ENCODE measurements at regions not wholly inside any gene's neighbourhood (a gene's known extent, or its start where the extent isn't known, plus 50 kb on each side); places are given as distances from the start of the nearest gene placed in this dataset.

- TF ChIP-seq CTCF (IDR thresholded peaks at IDR 0.05) (no peak), USF2 (IDR thresholded peaks at IDR 0.05; ENCODE audit: borderline replicate concordance, low read depth, low read length) (no peak), MAX (IDR thresholded peaks at IDR 0.05; ENCODE audit: low read depth) (no peak), EZH2phosphoT487 (IDR thresholded peaks at IDR 0.05; ENCODE audit: borderline replicate concordance, low read depth) (no peak), IRF3 (IDR thresholded peaks at IDR 0.05; ENCODE audit: low read depth, low read length) (no peak), TAF1 (IDR thresholded peaks at IDR 0.05; ENCODE audit: borderline replicate concordance, low read depth, low read length) (no peak), RAD21 (IDR thresholded peaks at IDR 0.05; ENCODE audit: low read length) (no peak), EP300 (IDR thresholded peaks at IDR 0.05; ENCODE audit: borderline replicate concordance in 1 of 2, low read depth in 1 of 2, low read length in 1 of 2) (no peak), POLR2AphosphoS5 (IDR thresholded peaks at IDR 0.05; ENCODE audit: low read depth, low read length) (no peak)
Measured at GRCh38 chr7:19575909-19576557, 132.8 kb downstream of the POLR1F start.
